K562 (cell line): ENCODE measurements at regions not wholly inside any gene's neighbourhood (a gene's known extent, or its start where the extent isn't known, plus 50 kb on each side); places are given as distances from the start of the nearest gene placed in this dataset.
A peak's percentile ranks its signal among the peaks of the same experiment; 100 is the strongest.

Source experiments
- ADNP ChIP-seq: fragments of 200-800 bp; sonication (Bioruptor generic); IDR thresholded peaks from 2 replicates; pipeline ENCODE4 v1.6.1; 2016; ENCODE audit warnings: missing genetic modification characterization, missing compliant biosample characterization
- ARID3B ChIP-seq: fragments of 250-450 bp; sonication (Bioruptor Pico); IDR thresholded peaks from 2 replicates; pipeline ENCODE4 v1.4.0; 2020; ENCODE audit warnings: borderline replicate concordance
- ATF3 ChIP-seq, 2 experiments: fragments of 450-650 bp in 1 of 2; sonication (generic) in 1 of 2; formaldehyde crosslinking in 1 of 2; IDR thresholded peaks in 1 of 2; conservative IDR thresholded peaks in 1 of 2; 2 replicates each; pipeline versions ENCODE4 v1.6.1 to v1.8.1; 2016 to 2023; ENCODE audit warnings: mild to moderate bottlenecking in 2 of 2, moderate library complexity in 2 of 2, inconsistent platforms in 1 of 2, missing genetic modification reagents in 1 of 2
- CCNT2 ChIP-seq: IDR thresholded peaks from 2 replicates; pipeline ENCODE4 v1.6.1; 2011; ENCODE audit warnings: borderline replicate concordance, low read depth, mild to moderate bottlenecking, moderate library complexity, mixed read lengths, low read length; ENCODE audit not compliant: insufficient read length; ENCODE audit errors: extremely low read depth
- E2F3 ChIP-seq: fragments of 250-450 bp; sonication (Bioruptor Pico); IDR thresholded peaks from 2 replicates; pipeline ENCODE4 v1.4.0; 2020; ENCODE audit warnings: mild to moderate bottlenecking
- ELF4 ChIP-seq: fragments of 450-650 bp; formaldehyde crosslinking; IDR thresholded peaks from 2 replicates; pipeline ENCODE4 v1.4.0; 2022; ENCODE audit warnings: missing genetic modification characterization
- GABPB2 ChIP-seq: fragments of 250-450 bp; sonication (Bioruptor Pico); conservative IDR thresholded peaks from 2 replicates; pipeline ENCODE4 v1.5.1; 2021; ENCODE audit warnings: mild to moderate bottlenecking
- HDGF ChIP-seq: fragments of 450-650 bp; IDR thresholded peaks from 2 replicates; pipeline ENCODE4 v1.6.1; 2016
- KAT8 ChIP-seq: fragments of 450-650 bp; IDR thresholded peaks from 2 replicates; pipeline ENCODE4 v1.6.1; 2016; ENCODE audit warnings: low read depth, mild to moderate bottlenecking
- MAFK ChIP-seq: IDR thresholded peaks from 2 replicates; pipeline ENCODE4 v1.6.1; 2011; ENCODE audit warnings: low read length, improper control_type of control experiment
- NFIC ChIP-seq: fragments of 450-650 bp; IDR thresholded peaks from 2 replicates; pipeline ENCODE4 v1.6.1; 2017; ENCODE audit warnings: mild to moderate bottlenecking, inconsistent platforms
- PKNOX1 ChIP-seq: fragments of 450-650 bp; IDR thresholded peaks from 2 replicates; pipeline ENCODE4 v1.6.1; 2016
- PREB ChIP-seq: sonication (generic); formaldehyde crosslinking; IDR thresholded peaks from 2 replicates; pipeline ENCODE4 v1.8.1; 2023; ENCODE audit warnings: mild to moderate bottlenecking, missing genetic modification reagents
- SAFB2 ChIP-seq: fragments of 200-400 bp; formaldehyde crosslinking; IDR thresholded peaks from 2 replicates; pipeline ENCODE4 v1.6.1; 2018; ENCODE audit warnings: borderline replicate concordance, low read length, low read depth, moderate library complexity; ENCODE audit not compliant: severe bottlenecking
- STAT6 ChIP-seq: sonication (generic); formaldehyde crosslinking; IDR thresholded peaks from 2 replicates; pipeline ENCODE4 v1.8.1; 2023; ENCODE audit warnings: mild to moderate bottlenecking, missing genetic modification reagents
- TEAD1 ChIP-seq, 2 experiments: fragments of 450-650 bp in 1 of 2; sonication (generic) in 1 of 2; formaldehyde crosslinking; IDR thresholded peaks; 2 replicates each; pipeline versions ENCODE4 v1.4.0 to v1.8.0; 2020 to 2022; ENCODE audit warnings: mild to moderate bottlenecking in 2 of 2, missing genetic modification reagents in 1 of 2
- THRAP3 ChIP-seq: fragments of 450-650 bp; IDR thresholded peaks from 2 replicates; pipeline ENCODE4 v1.6.1; 2016; ENCODE audit warnings: mild to moderate bottlenecking, inconsistent platforms, borderline replicate concordance
- ZBTB43 ChIP-seq: sonication (generic); formaldehyde crosslinking; IDR thresholded peaks from 2 replicates; pipeline ENCODE4 v1.8.0; 2023; ENCODE audit warnings: mild to moderate bottlenecking, missing genetic modification reagents
- ZNF445 ChIP-seq: fragments of 250-450 bp; sonication (Bioruptor Pico); IDR thresholded peaks from 2 replicates; pipeline ENCODE4 v1.4.0; 2020; ENCODE audit warnings: low read depth, mild to moderate bottlenecking, moderate library complexity
- ZNF830 ChIP-seq: fragments of 250-450 bp; sonication (Bioruptor Pico); IDR thresholded peaks from 2 replicates; pipeline ENCODE4 v1.5.0; 2021; ENCODE audit warnings: mild to moderate bottlenecking
- ZSCAN32 ChIP-seq: fragments of 450-650 bp; formaldehyde crosslinking; IDR thresholded peaks from 2 replicates; pipeline ENCODE4 v1.4.0; 2020; ENCODE audit warnings: mild to moderate bottlenecking, moderate library complexity

GRCh38 chr7:32765185-32765584, 126.4 kb downstream of the KBTBD2 start (continued):
- no peak for TF ChIP-seq SAFB2
- TF ChIP-seq PREB (CRISPR knock-in tag): no peak
- TF ChIP-seq ARID3B: no peak
- no peak for TF ChIP-seq ZSCAN32 (CRISPR knock-in tag)
- TF ChIP-seq ADNP (tag): 0 out of 2 replicates have a peak, but pooled peaks have one; percentile 38
- TF ChIP-seq THRAP3: no peak
- TF ChIP-seq ZNF445 (CRISPR knock-in tag): no peak
- no peak for TF ChIP-seq GABPB2
- TF ChIP-seq ATF3 (IDR thresholded peaks at IDR 0.05): peak; percentile 91
- TF ChIP-seq ATF3 (CRISPR knock-in tag; conservative IDR thresholded peaks at IDR 0.05): no peak
- TF ChIP-seq KAT8: no peak
- TF ChIP-seq STAT6: no peak
- TF ChIP-seq E2F3 (CRISPR knock-in tag): no peak
- no peak for TF ChIP-seq MAFK
- TF ChIP-seq CCNT2: no peak
- TF ChIP-seq ZNF830: no peak
- no peak for TF ChIP-seq ZBTB43
- TF ChIP-seq TEAD1 (CRISPR knock-in tag; IDR thresholded peaks at IDR 0.05): no peak
- no peak for TF ChIP-seq ELF4 (CRISPR knock-in tag)
- TF ChIP-seq NFIC: no peak
- TF ChIP-seq PKNOX1: 0 out of 2 replicates have a peak, but pooled peaks have one; percentile 17
- no peak for TF ChIP-seq HDGF
